Osteoblast (primary cell): ENCODE measurements at regions not wholly inside any gene's neighbourhood (a gene's known extent, or its start where the extent isn't known, plus 50 kb on each side); places are given as distances from the start of the nearest gene placed in this dataset.

Source experiments
- DNase-seq: peaks from one replicate; pipeline ENCODE4 v3.0.0; 2011; ENCODE audit warnings: low spot score, mixed read lengths; ENCODE audit not compliant: insufficient read length; ENCODE audit errors: missing footprints
- H2AFZ ChIP-seq: 2 replicates; pipeline ENCODE4 v1.6.0; 2011; ENCODE audit warnings: mild to moderate bottlenecking, low read length
- H3K27ac ChIP-seq: 2 replicates; pipeline ENCODE4 v1.5.1; 2011; ENCODE audit warnings: mild to moderate bottlenecking, low read depth, low read length, moderate library complexity
- H3K27me3 ChIP-seq: 2 replicates; pipeline ENCODE4 v1.6.0; 2012; ENCODE audit warnings: mild to moderate bottlenecking, control low read depth, inconsistent platforms, low read length, moderate library complexity; ENCODE audit not compliant: insufficient read depth
- H3K36me3 ChIP-seq: 2 replicates; pipeline ENCODE4 v1.5.1; 2011; ENCODE audit warnings: mild to moderate bottlenecking, low read length, control low read depth, moderate library complexity; ENCODE audit not compliant: insufficient read depth
- H3K4me1 ChIP-seq: 2 replicates; pipeline ENCODE4 v1.5.1; 2011; ENCODE audit warnings: mild to moderate bottlenecking, low read length, control low read depth, moderate library complexity; ENCODE audit not compliant: insufficient read depth
- H3K4me2 ChIP-seq: 2 replicates; pipeline ENCODE4 v1.6.0; 2011; ENCODE audit warnings: mild to moderate bottlenecking, low read length; ENCODE audit not compliant: insufficient read depth
- H3K4me3 ChIP-seq: fragments of 200-600 bp; sonication (generic); 3 replicates; pipeline ENCODE4 v1.5.1; 2012; ENCODE audit warnings: mild to moderate bottlenecking, low read length, inconsistent platforms; ENCODE audit not compliant: insufficient read depth
- H3K79me2 ChIP-seq: 2 replicates; pipeline ENCODE4 v1.6.0; 2012; ENCODE audit warnings: mild to moderate bottlenecking, low read length, control low read depth, inconsistent platforms; ENCODE audit not compliant: insufficient read depth
- H3K9me3 ChIP-seq: 2 replicates; pipeline ENCODE4 v1.5.1; 2011; ENCODE audit warnings: low read depth, low read length, control low read depth
- H4K20me1 ChIP-seq: 2 replicates; pipeline ENCODE4 v1.6.0; 2012; ENCODE audit warnings: mild to moderate bottlenecking, low read length, control low read depth; ENCODE audit not compliant: insufficient read depth
- CTCF ChIP-seq: IDR thresholded peaks from 2 replicates; pipeline ENCODE4 v1.5.1; 2011; ENCODE audit warnings: mild to moderate bottlenecking, low read depth, low read length, moderate library complexity; ENCODE audit errors: extremely low read depth

- Histone ChIP-seq H3K79me2 (no peaks in the 10 kb centered on the region), H3K4me3 (no peak overlapping the region), H3K9me3 (peaks cover 2% of the 10 kb centered on the region), H2AFZ (no peak overlapping the region), H4K20me1 (no peaks in the 10 kb centered on the region), H3K4me2 (no peak overlapping the region), H3K4me1 (no peaks in the 10 kb centered on the region), H3K27ac (no peak overlapping the region), H3K27me3 (no peaks in the 10 kb centered on the region), H3K36me3 (no peaks in the 10 kb centered on the region)
- TF ChIP-seq CTCF = no peak
- DNase-seq = no peak
These were observed 579.4 kb upstream of the FAM98A start for GRCh38 chr2:34178482-34178881.

GRCh38 chr2:34176693-34177092 is 577.6 kb upstream of the FAM98A start:
- H3K36me3 ChIP-seq = no peaks in the 10 kb centered on the region
- H3K27ac ChIP-seq = no peak overlapping the region
- TF ChIP-seq CTCF = no peak
- H3K4me3 ChIP-seq = no peak overlapping the region
- peaks cover 2% of the 10 kb centered on the region for H3K9me3 ChIP-seq
- H3K4me1 ChIP-seq = no peaks in the 10 kb centered on the region
- no peak for DNase-seq
- no peaks in the 10 kb centered on the region for H3K79me2 ChIP-seq
- H4K20me1 ChIP-seq = no peaks in the 10 kb centered on the region
- no peaks in the 10 kb centered on the region for H3K27me3 ChIP-seq
- no peak overlapping the region for H3K4me2 ChIP-seq
- no peak overlapping the region for H2AFZ ChIP-seq

GRCh38 chr2:34174506-34174905 is 575.4 kb upstream of the FAM98A start:
- H2AFZ ChIP-seq = no peak overlapping the region
- TF ChIP-seq CTCF = no peak
- H3K27ac ChIP-seq = no peak overlapping the region
- H3K9me3 ChIP-seq = peaks cover 2% of the 10 kb centered on the region
- no peak overlapping the region for H3K4me3 ChIP-seq
- no peaks in the 10 kb centered on the region for H4K20me1 ChIP-seq
- no peak for DNase-seq
- H3K79me2 ChIP-seq = no peaks in the 10 kb centered on the region
- no peaks in the 10 kb centered on the region for H3K36me3 ChIP-seq
- no peaks in the 10 kb centered on the region for H3K4me1 ChIP-seq
- no peaks in the 10 kb centered on the region for H3K27me3 ChIP-seq
- no peak overlapping the region for H3K4me2 ChIP-seq

- H3K4me1 ChIP-seq = no peaks in the 10 kb centered on the region
- no peak overlapping the region for H3K27ac ChIP-seq
These were observed 563.1 kb upstream of the FAM98A start for GRCh38 chr2:34162231-34162630.

More at GRCh38 chr2:34162231-34162630, 563.1 kb upstream of the FAM98A start:
- H3K4me2 ChIP-seq = no peak overlapping the region
- no peaks in the 10 kb centered on the region for H3K9me3 ChIP-seq
- no peak for DNase-seq
- no peaks in the 10 kb centered on the region for H3K27me3 ChIP-seq
- no peaks in the 10 kb centered on the region for H3K36me3 ChIP-seq
- no peaks in the 10 kb centered on the region for H4K20me1 ChIP-seq
- no peak for TF ChIP-seq CTCF
- H3K4me3 ChIP-seq = no peak overlapping the region
- no peak overlapping the region for H2AFZ ChIP-seq
- no peaks in the 10 kb centered on the region for H3K79me2 ChIP-seq
